ENCODE measurements at regions not wholly inside any gene's neighbourhood (a gene's known extent, or its start where the extent isn't known, plus 50 kb on each side); places are given as distances from the start of the nearest gene placed in this dataset.

DNA sequence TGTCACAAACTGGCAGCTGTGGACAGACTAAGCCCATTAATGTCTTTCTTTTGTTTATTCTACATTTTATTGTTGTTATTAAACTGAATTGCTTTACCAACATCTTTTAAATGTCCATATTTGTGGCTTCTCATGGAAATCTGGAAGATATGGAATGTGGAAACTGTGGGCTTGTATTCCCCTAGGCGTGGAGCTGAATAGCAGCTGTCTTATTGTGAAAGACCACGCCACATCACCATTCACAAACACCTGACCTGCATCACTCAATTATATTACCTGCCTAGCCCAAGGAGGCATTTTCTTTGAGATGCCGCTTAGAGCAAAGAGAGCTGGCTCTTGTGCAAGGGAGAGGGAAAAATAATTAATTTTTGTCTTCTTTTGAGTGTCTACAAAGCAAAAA lies 96.9 kb upstream of the GPRIN3 start:
- no peaks in the 10 kb centered on the region for H3K27me3 ChIP-seq
- 76% methylated on average over 3 of the region's 3 CpGs for WGBS
- no peaks in the 10 kb centered on the region for H3K4me1 ChIP-seq
- TF ChIP-seq POLR2AphosphoS5 (IDR thresholded peaks at IDR 0.05) = no peak
- TF ChIP-seq POLR2A (IDR thresholded peaks at IDR 0.05) = no peak
- TF ChIP-seq EP300 (IDR thresholded peaks at IDR 0.05) = no peak
- TF ChIP-seq CTCF (IDR thresholded peaks at IDR 0.05) = no peak
- H3K27ac ChIP-seq = no peak overlapping the region
- no peak for DNase-seq (ENCODE audit: low spot score in 2 of 2)
- H3K9me3 ChIP-seq = no peaks in the 10 kb centered on the region
- no peaks in the 10 kb centered on the region for H3K36me3 ChIP-seq
- no peak overlapping the region for H3K4me3 ChIP-seq

DNA sequence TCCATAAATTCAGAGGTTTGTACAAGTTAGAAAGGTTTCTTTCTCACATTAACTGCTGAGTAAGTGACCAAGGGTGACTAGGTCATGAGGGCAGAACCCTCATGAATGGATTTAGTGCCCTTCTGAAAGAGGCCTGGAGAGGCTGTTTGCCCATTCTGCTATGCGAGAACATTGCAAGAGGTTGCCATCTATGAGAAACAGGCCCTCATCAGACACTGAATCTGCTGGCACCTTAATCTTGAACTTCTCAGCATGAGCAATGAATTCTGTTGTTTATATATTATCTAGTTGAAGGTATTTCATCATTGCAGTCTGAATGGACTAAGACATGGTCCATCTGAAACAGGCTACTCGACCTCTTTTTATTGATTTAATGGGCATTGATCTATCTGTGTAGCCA lies 96.2 kb upstream of the GPRIN3 start:
- Histone ChIP-seq H3K36me3 (no peaks in the 10 kb centered on the region), H3K4me1 (no peaks in the 10 kb centered on the region), H3K27ac (no peak overlapping the region), H3K4me3 (no peak overlapping the region), H3K9me3 (no peaks in the 10 kb centered on the region), H3K27me3 (no peaks in the 10 kb centered on the region)
- no peak for DNase-seq (ENCODE audit: low spot score in 2 of 2)
- no peak for TF ChIP-seq CTCF (IDR thresholded peaks at IDR 0.05)
- no peak for TF ChIP-seq POLR2AphosphoS5 (IDR thresholded peaks at IDR 0.05)
- TF ChIP-seq EP300 (IDR thresholded peaks at IDR 0.05) = no peak
- no peak for TF ChIP-seq POLR2A (IDR thresholded peaks at IDR 0.05)
- 72% methylated on average over 2 of the region's 2 CpGs for WGBS

DNA sequence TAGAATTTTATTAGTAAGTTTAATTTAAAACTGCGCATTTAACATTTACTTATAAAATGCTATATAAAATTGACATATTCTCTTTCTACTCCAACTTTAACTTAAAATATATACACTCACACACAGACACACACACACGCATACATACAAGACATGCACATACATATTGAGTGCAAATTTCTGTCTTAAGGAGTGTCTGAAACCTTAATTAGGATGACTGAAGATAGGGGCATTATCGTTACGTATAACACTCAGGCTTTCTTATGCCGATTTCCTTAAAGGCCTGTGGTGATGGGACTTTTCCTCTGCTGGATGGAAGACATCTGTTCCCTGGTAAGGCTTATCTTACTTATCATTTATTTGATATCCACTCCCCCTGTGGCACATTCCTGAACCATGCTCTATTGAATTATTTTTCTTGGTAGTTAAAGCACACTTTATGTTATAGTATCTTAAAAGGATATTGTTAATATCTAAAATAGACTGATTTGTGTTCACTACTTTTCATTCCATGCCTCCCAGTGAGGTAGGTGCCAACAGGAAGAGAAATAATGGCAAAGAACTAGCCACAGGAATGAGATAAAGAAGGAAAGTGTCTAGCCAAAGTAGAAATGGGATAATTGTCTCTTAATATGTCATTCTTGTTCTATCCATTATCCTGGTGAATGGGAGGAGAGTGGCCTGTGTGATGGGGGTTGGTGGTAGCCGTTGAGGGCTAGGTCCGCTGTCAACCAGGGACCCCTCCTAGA lies 92.9 kb upstream of the GPRIN3 start:
- TF ChIP-seq EP300 (IDR thresholded peaks at IDR 0.05) (no peak), POLR2A (IDR thresholded peaks at IDR 0.05) (no peak), CTCF (IDR thresholded peaks at IDR 0.05) (no peak), POLR2AphosphoS5 (IDR thresholded peaks at IDR 0.05) (no peak)
- Histone ChIP-seq H3K4me1 (no peaks in the 10 kb centered on the region), H3K36me3 (no peaks in the 10 kb centered on the region), H3K27ac (no peak overlapping the region), H3K27me3 (no peaks in the 10 kb centered on the region), H3K9me3 (no peaks in the 10 kb centered on the region), H3K4me3 (no peak overlapping the region)
- DNase-seq (ENCODE audit: low spot score in 2 of 2) = no peak
- 76% methylated on average over 7 of the region's 7 CpGs for WGBS

DNA sequence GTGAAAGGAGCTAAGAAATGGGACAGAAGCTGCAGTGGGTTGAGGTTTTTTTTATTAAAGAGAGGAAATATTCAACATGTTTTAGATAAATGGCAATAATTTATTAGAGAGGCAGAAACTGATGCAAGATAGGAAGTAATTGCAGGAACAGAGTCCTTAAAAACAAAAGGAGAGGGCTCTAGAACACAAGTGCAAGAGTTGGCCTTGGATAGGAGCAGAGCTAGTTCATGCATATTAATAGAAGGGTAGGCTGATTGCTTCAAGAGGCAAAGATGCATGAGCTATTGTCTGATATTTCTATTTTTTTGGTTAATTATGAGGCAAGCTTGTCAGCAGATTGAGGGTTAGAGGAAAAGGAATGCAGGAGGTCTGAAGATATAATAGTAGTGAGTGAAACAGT lies 91.0 kb upstream of the GPRIN3 start:
- H3K27me3 ChIP-seq = no peaks in the 10 kb centered on the region
- no peak for TF ChIP-seq CTCF (IDR thresholded peaks at IDR 0.05)
- H3K4me1 ChIP-seq = no peaks in the 10 kb centered on the region
- no peaks in the 10 kb centered on the region for H3K9me3 ChIP-seq
- H3K27ac ChIP-seq = no peak overlapping the region
- H3K36me3 ChIP-seq = no peaks in the 10 kb centered on the region
- H3K4me3 ChIP-seq = no peak overlapping the region
- DNase-seq (ENCODE audit: low spot score in 2 of 2) = no peak

DNA sequence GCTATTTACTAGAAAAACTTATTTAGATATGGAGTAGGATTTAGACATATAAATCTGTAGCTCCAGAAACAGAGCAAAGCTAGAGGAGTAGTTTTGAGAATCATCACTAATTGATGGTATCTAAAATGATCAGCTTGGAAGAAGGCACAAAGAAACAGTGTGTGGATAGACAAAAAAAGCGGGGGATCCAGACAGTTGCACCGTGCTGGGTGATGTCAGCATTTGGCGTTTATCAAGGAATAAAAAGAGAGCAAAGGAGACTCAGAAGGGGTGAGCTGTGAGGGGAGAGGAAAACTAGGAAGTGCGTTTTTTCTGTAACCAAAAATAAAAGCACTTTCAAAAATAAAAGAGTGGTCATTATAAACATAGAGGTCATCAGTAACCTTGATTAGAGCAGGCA lies 90.5 kb upstream of the GPRIN3 start:
- TF ChIP-seq POLR2AphosphoS5 (IDR thresholded peaks at IDR 0.05) (no peak), POLR2A (IDR thresholded peaks at IDR 0.05) (no peak), EP300 (IDR thresholded peaks at IDR 0.05) (no peak), CTCF (IDR thresholded peaks at IDR 0.05) (no peak)
- WGBS = 67% methylated on average over 4 of the region's 4 CpGs

More for the DNA sequence above, 90.5 kb upstream of the GPRIN3 start:
- H3K27me3 ChIP-seq = no peaks in the 10 kb centered on the region
- no peaks in the 10 kb centered on the region for H3K4me1 ChIP-seq
- DNase-seq (ENCODE audit: low spot score in 2 of 2) = no peak
- no peak overlapping the region for H3K4me3 ChIP-seq
- H3K9me3 ChIP-seq = no peaks in the 10 kb centered on the region
- H3K36me3 ChIP-seq = no peaks in the 10 kb centered on the region
- H3K27ac ChIP-seq = no peak overlapping the region
